Endothelial cell of umbilical vein (primary cell): ENCODE measurements at regions not wholly inside any gene's neighbourhood (a gene's known extent, or its start where the extent isn't known, plus 50 kb on each side); places are given as distances from the start of the nearest gene placed in this dataset.
"Not testable (repeated sequence)": the region's sequence is repeated elsewhere in the genome, so short reads cannot be mapped to it uniquely, and the experiment has no call there.

Experiments used
- BruUV-seq: library from RNA; stranded (reverse); fragments of 400-500 nt; replicated peaks from 2 replicates; lab custom pipeline; 2021; lab: Mats Ljungman, UMichigan
- CTCF ChIA-PET: fragments of 300-600, 350-600 bp; sonication (Branson Sonifier 250); formaldehyde crosslinking; loops from one replicate; lab custom pipeline; 2021; ENCODE audit warnings: antibody characterized with exemption, inconsistent platforms; lab: Charles Lee
- POLR2A ChIA-PET: fragments of 300-600, 350-600 bp; sonication (Branson Sonifier 250); formaldehyde crosslinking; loops from one replicate; lab custom pipeline; 2021; ENCODE audit warnings: antibody characterized with exemption, inconsistent platforms; lab: Charles Lee
- DNase-seq: peaks from one replicate; pipeline ENCODE4 v3.0.0-alpha.2; 2011; ENCODE audit warnings: low read depth, low spot score
- FAIRE-seq: peaks from 2 replicates; lab custom pipeline; 2011; peaks lifted over from hg19 to GRCh38; lab: Jason Lieb, UNC
- H2AFZ ChIP-seq: 2 replicates; pipeline ENCODE4 v1.6.0; 2012; ENCODE audit warnings: low read depth, low read length, control low read depth, inconsistent platforms
- H3K27ac ChIP-seq: 2 replicates; pipeline ENCODE4 v1.5.1; 2011; ENCODE audit warnings: low read depth, mild to moderate bottlenecking, control low read depth, low read length, moderate library complexity; ENCODE audit not compliant: insufficient read depth
- H3K27me3 ChIP-seq, 2 experiments: 2 replicates each; pipeline versions ENCODE4 v1.6.0 to v1.6.1; 2011; ENCODE audit warnings: low read length in 2 of 2, mixed read lengths in 1 of 2; ENCODE audit not compliant: control insufficient read depth in 2 of 2, insufficient read depth in 2 of 2
- H3K36me3 ChIP-seq, 2 experiments: 2 replicates in 1 of 2; 3 replicates in 1 of 2; pipeline ENCODE4 v1.5.1; 2011; ENCODE audit warnings: low read length in 2 of 2, mild to moderate bottlenecking in 1 of 2, moderate library complexity in 1 of 2; ENCODE audit not compliant: control insufficient read depth in 2 of 2, insufficient read depth in 2 of 2; ENCODE audit errors: extremely low read depth in 1 of 2
- H3K4me1 ChIP-seq: 3 replicates; pipeline ENCODE4 v1.5.1; 2011; ENCODE audit warnings: mild to moderate bottlenecking, low read length; ENCODE audit not compliant: control insufficient read depth, insufficient read depth; ENCODE audit errors: extremely low read depth
- H3K4me2 ChIP-seq: 2 replicates; pipeline ENCODE4 v1.6.1; 2011; ENCODE audit warnings: low read length, control low read depth, mixed read lengths; ENCODE audit not compliant: insufficient read depth
- H3K4me3 ChIP-seq, 3 experiments: fragments of 200-600 bp in 1 of 3; sonication (generic), shearing (Covaris generic) in 1 of 3; replicated peaks in 1 of 3; 2 replicates each; pipeline ENCODE4 v1.5.1; 2011 to 2016; ENCODE audit warnings: control low read depth in 3 of 3, low read length in 3 of 3, mild to moderate bottlenecking in 2 of 3, inconsistent platforms in 1 of 3, low read depth in 1 of 3, moderate library complexity in 1 of 3; ENCODE audit not compliant: insufficient read depth in 1 of 3
- H3K79me2 ChIP-seq: 2 replicates; pipeline ENCODE4 v1.6.0; 2012; ENCODE audit warnings: low read length, inconsistent platforms; ENCODE audit not compliant: control insufficient read depth, insufficient read depth
- H3K9ac ChIP-seq: replicated peaks from 2 replicates; pipeline ENCODE3; 2011; ENCODE audit warnings: low read length, control low read depth; ENCODE audit not compliant: insufficient read depth; ENCODE audit errors: extremely low read depth
- H3K9me1 ChIP-seq: replicated peaks from 3 replicates; pipeline ENCODE4 v1.6.0; 2011; ENCODE audit warnings: mild to moderate bottlenecking, low read length; ENCODE audit not compliant: control insufficient read depth, insufficient read depth; ENCODE audit errors: extremely low read depth
- H3K9me3 ChIP-seq: replicated peaks from 2 replicates; pipeline ENCODE4 v1.5.1; 2012; ENCODE audit warnings: low read length, inconsistent platforms; ENCODE audit not compliant: control insufficient read depth, insufficient read depth
- H4K20me1 ChIP-seq: replicated peaks from 2 replicates; pipeline ENCODE3; 2011; ENCODE audit warnings: mild to moderate bottlenecking, low read length; ENCODE audit not compliant: control insufficient read depth, insufficient read depth; ENCODE audit errors: extremely low read depth
- EZH2 ChIP-seq: IDR thresholded peaks from 2 replicates; pipeline ENCODE4 v1.6.1; 2012; ENCODE audit warnings: borderline replicate concordance, low read depth, mild to moderate bottlenecking, moderate library complexity, low read length, inconsistent platforms; ENCODE audit not compliant: severe bottlenecking
- FOS ChIP-seq: IDR thresholded peaks from 2 replicates; pipeline ENCODE4 v1.6.1; 2011; ENCODE audit warnings: mild to moderate bottlenecking, low read length, moderate library complexity, borderline replicate concordance; ENCODE audit not compliant: insufficient read depth
- GATA2 ChIP-seq: IDR thresholded peaks from 2 replicates; pipeline ENCODE4 v1.7.0; 2011; ENCODE audit warnings: low read depth, mild to moderate bottlenecking, moderate library complexity, mixed read lengths, low read length; ENCODE audit not compliant: insufficient read length, insufficient read depth
- JUN ChIP-seq: IDR thresholded peaks from 2 replicates; pipeline ENCODE4 v1.6.1; 2011; ENCODE audit warnings: borderline replicate concordance, low read depth; ENCODE audit not compliant: insufficient read length, insufficient read depth
- MAX ChIP-seq: IDR thresholded peaks from 2 replicates; pipeline ENCODE4 v1.6.1; 2011; ENCODE audit not compliant: insufficient read depth, insufficient read length
- MYC ChIP-seq: IDR thresholded peaks from one replicate; pipeline ENCODE4 v1.6.1; 2011; ENCODE audit warnings: mild to moderate bottlenecking, low read depth, low read length
- POLR2A ChIP-seq: IDR thresholded peaks from 2 replicates; pipeline ENCODE4 v1.6.1; 2012; ENCODE audit warnings: low read depth, mild to moderate bottlenecking, control low read depth, low read length
- POLR2AphosphoS5 ChIP-seq: IDR thresholded peaks from 2 replicates; pipeline ENCODE4 v1.6.1; 2012; ENCODE audit warnings: low read depth, mild to moderate bottlenecking, control low read depth, low read length, moderate library complexity; ENCODE audit not compliant: insufficient read depth
- dilution Hi-C: fragments of 300-500 bp; cut with MboI; formaldehyde crosslinking; loops from one replicate; pipeline ENCODE4 v1.15.0; 2019; ENCODE audit warnings: low sequenced_read_pairs; ENCODE audit not compliant: extremely low pct_ligation_motif_present
- intact Hi-C: fragments of 100-400 bp; cut with micrococcal nuclease; formaldehyde crosslinking; loops from one replicate; pipeline ENCODE4 v1.10.0; 2022
- TF ChIP-seq, protein P1 (sequence below), 2 donors: IDR thresholded peaks; 1 replicate in 1 of 2; 2 replicates in 1 of 2; pipeline ENCODE4 v1.5.1; 2011; ENCODE audit warnings: low read length in 2 of 2, mild to moderate bottlenecking in 2 of 2, moderate library complexity in 2 of 2, control low read depth in 1 of 2, inconsistent platforms in 1 of 2, low read depth in 1 of 2; ENCODE audit not compliant: insufficient read depth in 1 of 2; ENCODE audit errors: extremely low read depth in 1 of 2

DNA sequence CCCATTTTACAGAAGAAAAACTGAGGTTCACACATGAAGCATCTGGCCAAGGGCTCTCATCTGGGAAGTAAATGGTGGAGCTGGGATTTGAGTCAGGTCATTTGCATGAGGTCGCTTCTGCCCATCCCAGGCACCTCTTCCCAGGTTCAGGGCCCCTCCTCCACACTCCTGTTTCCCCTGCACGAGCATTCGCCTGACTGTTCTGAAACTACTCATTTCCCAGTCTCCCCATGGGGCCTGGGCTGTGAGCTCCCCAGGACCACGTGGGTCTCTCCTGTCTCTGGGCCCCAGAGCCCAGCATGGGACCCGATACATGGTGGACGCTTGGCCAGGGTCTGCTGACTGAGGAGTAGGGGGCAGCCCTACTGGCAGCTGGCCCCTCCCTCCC is 360.8 kb downstream of the MATN1 start:
- Histone ChIP-seq H3K9me3 (no peaks in the 10 kb centered on the region), H3K9me1 (no peaks in the 10 kb centered on the region), H2AFZ (no peak overlapping the region), H3K9ac (no peak overlapping the region), H4K20me1 (no peaks in the 10 kb centered on the region), H3K4me3 (no peak overlapping the region), H3K27ac (no peak overlapping the region), H3K79me2 (no peaks in the 10 kb centered on the region), H3K36me3 (no peaks in the 10 kb centered on the region), H3K4me1 (no peaks in the 10 kb centered on the region), H3K27me3 (no peaks in the 10 kb centered on the region), H3K4me2 (no peak overlapping the region)
- intact Hi-C loops = no loop called here
- dilution Hi-C loops = no loop called here
- DNase-seq (no peak), FAIRE-seq (no peak)
- POLR2A ChIA-PET = no interaction called here
- CTCF ChIA-PET = interaction anchor here (1.5 to 4.2 kb wide), 2 partner anchors 18 to 48 kb away, joined by 3 to 25 read pairs; no protein-coding TSS in a partner anchor
- no TSS peak for BruUV-seq
- TF ChIP-seq FOS (no peak), EZH2 (no peak), POLR2AphosphoS5 (no peak), MAX (no peak), GATA2 (no peak), POLR2A (no peak), MYC (no peak), JUN (no peak)
- TF ChIP-seq, protein P1, sequence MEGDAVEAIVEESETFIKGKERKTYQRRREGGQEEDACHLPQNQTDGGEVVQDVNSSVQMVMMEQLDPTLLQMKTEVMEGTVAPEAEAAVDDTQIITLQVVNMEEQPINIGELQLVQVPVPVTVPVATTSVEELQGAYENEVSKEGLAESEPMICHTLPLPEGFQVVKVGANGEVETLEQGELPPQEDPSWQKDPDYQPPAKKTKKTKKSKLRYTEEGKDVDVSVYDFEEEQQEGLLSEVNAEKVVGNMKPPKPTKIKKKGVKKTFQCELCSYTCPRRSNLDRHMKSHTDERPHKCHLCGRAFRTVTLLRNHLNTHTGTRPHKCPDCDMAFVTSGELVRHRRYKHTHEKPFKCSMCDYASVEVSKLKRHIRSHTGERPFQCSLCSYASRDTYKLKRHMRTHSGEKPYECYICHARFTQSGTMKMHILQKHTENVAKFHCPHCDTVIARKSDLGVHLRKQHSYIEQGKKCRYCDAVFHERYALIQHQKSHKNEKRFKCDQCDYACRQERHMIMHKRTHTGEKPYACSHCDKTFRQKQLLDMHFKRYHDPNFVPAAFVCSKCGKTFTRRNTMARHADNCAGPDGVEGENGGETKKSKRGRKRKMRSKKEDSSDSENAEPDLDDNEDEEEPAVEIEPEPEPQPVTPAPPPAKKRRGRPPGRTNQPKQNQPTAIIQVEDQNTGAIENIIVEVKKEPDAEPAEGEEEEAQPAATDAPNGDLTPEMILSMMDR (IDR thresholded peaks at IDR 0.05; ENCODE audit: extremely low read depth in 1 of 2, insufficient read depth in 1 of 2, low read depth in 1 of 2, low read length in 2 of 2) = no peak

DNA sequence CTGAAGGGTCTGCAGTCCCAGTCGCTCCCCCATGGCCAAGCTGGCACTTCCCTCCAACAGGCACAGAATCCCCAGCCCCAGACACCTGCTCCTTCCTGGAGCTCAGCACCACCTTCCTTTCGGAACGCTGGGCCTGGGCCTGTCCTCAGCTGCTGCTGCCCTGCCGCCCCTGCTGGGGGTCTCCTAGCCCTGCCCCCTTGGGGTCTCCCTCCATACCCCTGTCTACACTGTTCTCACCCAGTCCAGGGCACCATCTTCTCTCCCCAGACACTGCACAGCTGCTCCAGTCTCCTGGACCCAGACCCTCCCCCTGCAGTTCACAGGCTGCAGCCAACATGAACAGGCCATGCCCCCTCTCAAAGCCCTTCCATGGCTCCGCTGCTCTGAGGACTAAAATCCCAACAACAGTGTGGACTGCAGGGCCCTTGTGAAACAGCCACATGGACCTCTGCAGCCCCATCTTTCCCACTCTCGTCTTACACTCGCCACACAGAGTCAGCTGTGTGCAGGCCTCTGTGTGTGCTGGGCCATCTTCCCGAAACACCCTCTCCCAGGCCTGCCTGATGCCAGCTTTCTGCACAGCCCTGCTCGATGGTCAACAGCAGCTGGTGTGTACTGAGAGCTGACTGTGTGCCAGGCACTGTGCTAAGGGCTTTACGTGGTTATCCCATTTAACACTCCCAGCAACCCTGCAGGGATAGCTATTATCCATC is 361.3 kb downstream of the MATN1 start:
- H2AFZ ChIP-seq, POLR2A ChIA-PET, H3K27ac ChIP-seq, BruUV-seq, H3K4me3 ChIP-seq, dilution Hi-C loops, H3K4me2 ChIP-seq, H3K27me3 ChIP-seq, FAIRE-seq, DNase-seq, H3K9me3 ChIP-seq, H3K9ac ChIP-seq, H3K4me1 ChIP-seq, H4K20me1 ChIP-seq, H3K79me2 ChIP-seq, H3K9me1 ChIP-seq, H3K36me3 ChIP-seq, intact Hi-C loops: not testable (repeated sequence)
- CTCF ChIA-PET = interaction anchor here (1.5 to 4.2 kb wide), 2 partner anchors 18 to 47 kb away, joined by 3 to 25 read pairs; no protein-coding TSS in a partner anchor
